Suprapubic skin (tissue), 4 donors: ENCODE measurements at regions not wholly inside any gene's neighbourhood (a gene's known extent, or its start where the extent isn't known, plus 50 kb on each side); places are given as distances from the start of the nearest gene placed in this dataset.

Source experiments
- DNase-seq, 2 donors: peaks; one replicate each; pipeline ENCODE4 v3.0.0-alpha.2; 2019; ENCODE audit warnings: low spot score in 2 of 2
- H3K27ac ChIP-seq: fragments of 200-600 bp; sonication (generic); one replicate; pipeline ENCODE4 v1.5.1; 2019
- H3K27me3 ChIP-seq: fragments of 200-600 bp; sonication (generic); one replicate; pipeline ENCODE4 v1.5.1; 2019
- H3K36me3 ChIP-seq: fragments of 200-600 bp; sonication (generic); one replicate; pipeline ENCODE4 v1.5.1; 2019
- H3K4me1 ChIP-seq: fragments of 200-600 bp; sonication (generic); one replicate; pipeline ENCODE4 v1.5.1; 2019
- H3K4me3 ChIP-seq: fragments of 200-600 bp; sonication (generic); one replicate; pipeline ENCODE4 v1.5.1; 2019; ENCODE audit warnings: mild to moderate bottlenecking
- H3K9me3 ChIP-seq: fragments of 200-600 bp; sonication (generic); one replicate; pipeline ENCODE4 v1.5.1; 2019
- EP300 ChIP-seq: sonication (generic); formaldehyde crosslinking; IDR thresholded peaks from one replicate; pipeline ENCODE4 v1.6.1; 2017; ENCODE audit warnings: antibody characterized with exemption
- POLR2A ChIP-seq, 2 donors: fragments of 450-650 bp; IDR thresholded peaks; one replicate each; pipeline ENCODE4 v1.6.1; 2017; ENCODE audit warnings: antibody characterized with exemption in 2 of 2, mild to moderate bottlenecking in 2 of 2, moderate library complexity in 2 of 2
- POLR2AphosphoS5 ChIP-seq, 3 donors: sonication (generic); formaldehyde crosslinking; IDR thresholded peaks; one replicate each; pipeline ENCODE4 v1.6.1; 2017; ENCODE audit warnings: antibody characterized with exemption in 3 of 3
- WGBS: methylation state at CpG from one replicate; pipeline ENCODE4 v1.1.5; 2018; 5-methylcytosine and 5-hydroxymethylcytosine counted together
- TF ChIP-seq, protein P1 (sequence below), 2 donors: fragments of 200-600 bp in 1 of 2; fragments of 450-650 bp in 1 of 2; sonication (generic) in 1 of 2; IDR thresholded peaks; one replicate each; pipeline ENCODE4 v1.5.1; 2016 to 2019; ENCODE audit warnings: antibody characterized with exemption in 2 of 2, mild to moderate bottlenecking in 1 of 2, moderate library complexity in 1 of 2

DNA sequence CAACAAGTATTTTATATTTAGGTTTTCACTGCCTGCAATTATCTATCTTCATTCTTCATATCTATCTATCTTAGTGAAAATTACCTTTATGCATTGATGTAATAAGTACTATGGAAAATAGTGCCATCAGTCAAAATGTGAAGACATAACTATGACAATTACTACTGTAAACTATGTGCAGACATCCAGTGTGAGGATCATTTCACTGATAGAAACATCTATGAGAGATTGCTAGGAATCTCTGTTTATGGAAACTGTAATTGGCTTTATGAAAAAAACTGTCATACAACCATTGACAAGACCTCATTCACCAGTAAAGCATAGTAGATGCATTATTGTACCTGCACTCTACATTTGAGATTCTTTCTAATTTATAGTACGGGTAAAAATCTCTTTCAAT, 401.0 kb downstream of the PMP22 start:
- DNase-seq, result no peak
- no peaks in the 10 kb centered on the region for H3K27me3 ChIP-seq
- no peaks in the 10 kb centered on the region for H3K4me1 ChIP-seq
- WGBS, result 0% methylated on average over 1 of the region's 1 CpG
- H3K27ac ChIP-seq, result no peak overlapping the region
- H3K4me3 ChIP-seq, result no peak overlapping the region
- no peaks in the 10 kb centered on the region for H3K9me3 ChIP-seq
- TF ChIP-seq POLR2A (IDR thresholded peaks at IDR 0.05) (no peak), EP300 (no peak), POLR2AphosphoS5 (IDR thresholded peaks at IDR 0.05) (no peak)
- TF ChIP-seq, protein P1, sequence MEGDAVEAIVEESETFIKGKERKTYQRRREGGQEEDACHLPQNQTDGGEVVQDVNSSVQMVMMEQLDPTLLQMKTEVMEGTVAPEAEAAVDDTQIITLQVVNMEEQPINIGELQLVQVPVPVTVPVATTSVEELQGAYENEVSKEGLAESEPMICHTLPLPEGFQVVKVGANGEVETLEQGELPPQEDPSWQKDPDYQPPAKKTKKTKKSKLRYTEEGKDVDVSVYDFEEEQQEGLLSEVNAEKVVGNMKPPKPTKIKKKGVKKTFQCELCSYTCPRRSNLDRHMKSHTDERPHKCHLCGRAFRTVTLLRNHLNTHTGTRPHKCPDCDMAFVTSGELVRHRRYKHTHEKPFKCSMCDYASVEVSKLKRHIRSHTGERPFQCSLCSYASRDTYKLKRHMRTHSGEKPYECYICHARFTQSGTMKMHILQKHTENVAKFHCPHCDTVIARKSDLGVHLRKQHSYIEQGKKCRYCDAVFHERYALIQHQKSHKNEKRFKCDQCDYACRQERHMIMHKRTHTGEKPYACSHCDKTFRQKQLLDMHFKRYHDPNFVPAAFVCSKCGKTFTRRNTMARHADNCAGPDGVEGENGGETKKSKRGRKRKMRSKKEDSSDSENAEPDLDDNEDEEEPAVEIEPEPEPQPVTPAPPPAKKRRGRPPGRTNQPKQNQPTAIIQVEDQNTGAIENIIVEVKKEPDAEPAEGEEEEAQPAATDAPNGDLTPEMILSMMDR (IDR thresholded peaks at IDR 0.05), result no peak
- H3K36me3 ChIP-seq, result no peaks in the 10 kb centered on the region

DNA sequence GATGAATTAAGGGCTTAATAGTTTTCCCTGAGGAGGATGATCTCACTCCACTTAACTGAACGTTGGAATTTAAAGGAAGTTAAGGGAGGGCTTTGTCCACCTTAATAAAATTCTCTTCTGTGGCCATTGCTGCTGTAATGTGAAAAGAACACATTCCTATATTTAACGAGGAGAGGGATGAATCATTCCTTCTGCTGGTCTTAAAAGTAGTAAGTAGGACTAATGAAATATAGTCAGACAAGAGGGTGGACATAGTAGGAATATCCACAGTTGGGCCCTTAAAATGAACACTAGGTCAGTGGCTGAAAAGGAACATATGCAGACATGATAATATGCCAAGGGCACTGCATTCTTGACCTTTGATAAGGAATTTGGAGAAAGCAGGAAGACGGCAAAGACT, 405.6 kb downstream of the PMP22 start:
- Histone ChIP-seq H3K27ac (no peak overlapping the region), H3K9me3 (no peaks in the 10 kb centered on the region), H3K36me3 (no peaks in the 10 kb centered on the region), H3K4me3 (no peak overlapping the region), H3K27me3 (no peaks in the 10 kb centered on the region), H3K4me1 (no peaks in the 10 kb centered on the region)
- TF ChIP-seq POLR2AphosphoS5 (IDR thresholded peaks at IDR 0.05) (no peak), POLR2A (IDR thresholded peaks at IDR 0.05) (no peak), EP300 (no peak)
- TF ChIP-seq, protein P1 (IDR thresholded peaks at IDR 0.05), result no peak
- DNase-seq, result no peak
- whole genome bisulfite sequencing, result 23% methylated on average over 3 of the region's 3 CpGs

DNA sequence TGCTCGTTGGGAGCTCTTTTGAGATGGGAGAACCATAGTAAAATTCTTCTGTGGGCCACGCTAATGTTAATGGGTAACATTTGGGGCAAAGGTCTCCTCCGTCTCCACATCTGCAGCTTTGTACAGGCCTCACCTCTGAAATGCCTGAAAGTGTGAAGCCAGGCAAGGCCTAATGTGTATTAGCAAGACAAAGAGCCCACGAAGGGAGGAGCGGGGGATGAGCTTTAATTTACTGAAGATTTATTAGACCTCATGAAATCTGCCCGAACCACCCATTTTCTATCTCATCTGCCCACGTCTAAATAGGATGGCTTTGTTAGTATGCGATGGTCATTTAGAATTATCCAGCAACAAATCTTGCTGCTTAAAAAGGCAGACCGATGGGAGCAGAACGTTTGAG, 408.9 kb downstream of the PMP22 start:
- no peak for DNase-seq
- H3K27ac ChIP-seq, result no peak overlapping the region
- no peaks in the 10 kb centered on the region for H3K4me1 ChIP-seq
- H3K36me3 ChIP-seq, result no peaks in the 10 kb centered on the region
- 86% methylated on average over 10 of the region's 10 CpGs for whole genome bisulfite sequencing
- H3K4me3 ChIP-seq, result no peak overlapping the region
- no peak for TF ChIP-seq EP300
- no peak for TF ChIP-seq POLR2A (IDR thresholded peaks at IDR 0.05)
- TF ChIP-seq POLR2AphosphoS5 (IDR thresholded peaks at IDR 0.05), result no peak
- TF ChIP-seq, protein P1 (IDR thresholded peaks at IDR 0.05), result no peak
- no peaks in the 10 kb centered on the region for H3K27me3 ChIP-seq
- H3K9me3 ChIP-seq, result no peaks in the 10 kb centered on the region

DNA sequence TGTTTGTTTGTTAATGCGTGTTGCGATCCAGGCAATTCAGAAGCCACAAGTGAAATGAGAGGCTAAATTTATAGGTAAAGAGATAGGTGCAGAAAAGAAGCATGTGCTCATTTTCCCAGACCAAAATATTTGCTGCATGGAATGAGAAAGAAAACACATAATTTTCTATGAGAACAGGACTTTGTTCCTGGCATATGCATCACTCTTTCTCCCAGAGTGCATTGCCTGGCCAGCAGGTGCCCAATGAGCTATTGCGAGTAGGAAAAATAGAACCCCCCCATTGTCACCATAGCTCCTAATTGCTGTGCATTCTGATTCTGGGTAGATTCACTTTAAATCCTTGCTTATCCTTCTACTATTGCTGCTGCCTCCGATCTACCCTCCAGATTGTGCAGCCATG, 410.4 kb downstream of the PMP22 start:
- 93% methylated on average over 4 of the region's 4 CpGs for whole genome bisulfite sequencing
- DNase-seq, result no peak
- H3K27me3 ChIP-seq, result no peaks in the 10 kb centered on the region
- no peak overlapping the region for H3K4me3 ChIP-seq
- no peaks in the 10 kb centered on the region for H3K36me3 ChIP-seq
- no peaks in the 10 kb centered on the region for H3K4me1 ChIP-seq
- no peaks in the 10 kb centered on the region for H3K9me3 ChIP-seq
- no peak overlapping the region for H3K27ac ChIP-seq
- TF ChIP-seq, protein P1 (IDR thresholded peaks at IDR 0.05), result no peak
- no peak for TF ChIP-seq EP300
- TF ChIP-seq POLR2A (IDR thresholded peaks at IDR 0.05), result no peak
- no peak for TF ChIP-seq POLR2AphosphoS5 (IDR thresholded peaks at IDR 0.05)

DNA sequence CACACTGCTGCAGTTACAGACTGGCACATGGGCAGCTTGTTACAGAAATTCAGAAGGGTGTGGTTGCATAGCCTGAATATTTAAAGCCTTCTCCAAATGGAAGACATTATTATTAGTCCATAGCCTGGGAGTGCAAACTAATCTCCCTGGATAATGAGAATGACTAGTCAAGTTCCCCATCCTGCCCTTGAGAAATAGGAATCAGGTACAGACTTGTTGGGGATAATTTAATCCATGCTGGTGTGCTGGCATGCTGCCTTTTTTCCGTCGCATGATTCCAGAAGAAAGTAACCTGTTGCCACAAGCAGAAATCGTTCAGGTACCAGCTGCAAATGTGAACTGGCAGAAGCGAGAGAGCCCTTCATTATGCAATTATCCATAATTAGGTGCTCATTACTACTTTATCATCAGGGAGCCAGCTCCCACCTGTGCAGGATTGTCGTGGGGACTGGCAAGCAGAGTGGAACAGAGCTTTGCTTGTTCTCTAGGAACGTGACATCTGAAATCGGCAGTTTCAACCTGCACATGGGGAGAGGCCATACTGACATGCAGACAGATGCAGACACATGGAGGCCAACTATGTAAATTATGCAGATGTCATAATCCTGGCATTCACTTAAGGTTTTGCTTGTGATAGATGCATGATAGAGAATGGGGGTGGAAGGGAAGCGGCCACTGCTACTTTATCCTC, 419.4 kb downstream of the PMP22 start:
- Histone ChIP-seq H3K36me3 (no peaks in the 10 kb centered on the region), H3K9me3 (no peaks in the 10 kb centered on the region), H3K4me1 (peaks cover 11% of the 10 kb centered on the region), H3K27me3 (no peaks in the 10 kb centered on the region), H3K4me3 (no peak overlapping the region), H3K27ac (peak overlapping the region; percentile 23)
- TF ChIP-seq EP300 (no peak), POLR2A (IDR thresholded peaks at IDR 0.05) (no peak), POLR2AphosphoS5 (IDR thresholded peaks at IDR 0.05) (peak in 1 of 3 donors; percentile 25)
- TF ChIP-seq, protein P1 (IDR thresholded peaks at IDR 0.05), result no peak
- DNase-seq, result no peak
- 23% methylated on average over 8 of the region's 8 CpGs for WGBS
